Upper lobe of left lung (tissue), 6 donors: ENCODE measurements at regions not wholly inside any gene's neighbourhood (a gene's known extent, or its start where the extent isn't known, plus 50 kb on each side); places are given as distances from the start of the nearest gene placed in this dataset.

Experiments
- ATAC-seq, 2 donors: fragments of 200-7000 bp; cut with Tn5 transposase; one replicate each; pipeline ENCODE4 v1.9.1; 2022; ENCODE audit warnings: mild to moderate bottlenecking in 2 of 2, moderate library complexity in 2 of 2; ENCODE audit not compliant: low FRiP score in 2 of 2
- DNase-seq, 2 donors: peaks; one replicate each; pipeline ENCODE4 v3.0.0-alpha.2; 2019 to 2020
- H3K27ac ChIP-seq, 4 donors: fragments of 200-600 bp; sonication (generic); one replicate each; pipeline ENCODE4 v1.5.1; 2016 to 2019
- H3K27me3 ChIP-seq, 4 donors: fragments of 200-600 bp; sonication (generic); one replicate each; pipeline ENCODE4 v1.5.1; 2017 to 2019
- H3K36me3 ChIP-seq, 4 donors: fragments of 200-600 bp; sonication (generic); one replicate each; pipeline ENCODE4 v1.5.1; 2016 to 2019
- H3K4me1 ChIP-seq, 4 donors: fragments of 200-600 bp; sonication (generic); one replicate each; pipeline ENCODE4 v1.5.1; 2018 to 2019
- H3K4me3 ChIP-seq, 4 donors: fragments of 200-600 bp; sonication (generic); one replicate each; pipeline ENCODE4 v1.5.1; 2017 to 2019; ENCODE audit warnings: mild to moderate bottlenecking in 2 of 4, moderate library complexity in 1 of 4
- H3K9me3 ChIP-seq, 4 donors: fragments of 200-600 bp; sonication (generic); one replicate each; pipeline ENCODE4 v1.5.1; 2018 to 2019
- CTCF ChIP-seq, 6 experiments: fragments of 450-650 bp in 4 of 6; fragments of 200-600 bp in 2 of 6; sonication (generic) in 2 of 6; IDR thresholded peaks; one replicate each; pipeline ENCODE4 v1.5.1; 2016 to 2019; ENCODE audit warnings: antibody characterized with exemption in 6 of 6
- EP300 ChIP-seq, 4 donors: sonication (generic); formaldehyde crosslinking; IDR thresholded peaks; one replicate each; pipeline ENCODE4 v1.5.1; 2017; ENCODE audit warnings: antibody characterized with exemption in 4 of 4, control low read depth in 2 of 4
- POLR2A ChIP-seq, 4 donors: fragments of 450-650 bp; IDR thresholded peaks; one replicate each; pipeline ENCODE4 v1.5.1; 2016 to 2017; ENCODE audit warnings: antibody characterized with exemption in 4 of 4, mild to moderate bottlenecking in 2 of 4
- POLR2AphosphoS5 ChIP-seq, 2 donors: sonication (generic); formaldehyde crosslinking; IDR thresholded peaks; one replicate each; pipeline ENCODE4 v1.5.1; 2017; ENCODE audit warnings: antibody characterized with exemption in 2 of 2
- WGBS, 2 donors: methylation state at CpG; one replicate each; pipeline ENCODE4 v1.1.5; 2017 to 2018; 5-methylcytosine and 5-hydroxymethylcytosine counted together
- donor health status: DM: no; HTN: no; CAD: no; lungs with moderate emphysema.
- donor health status: DM: no; HTN: yes; CAD: no; lungs with severe emphysema.

GRCh38 chr10:124271676-124272075, 147.0 kb downstream of the OAT start:
- no peak for DNase-seq
- no peak for TF ChIP-seq CTCF (IDR thresholded peaks at IDR 0.05)
- no peak for TF ChIP-seq POLR2A (IDR thresholded peaks at IDR 0.05)
- no peak for TF ChIP-seq POLR2AphosphoS5 (IDR thresholded peaks at IDR 0.05)
- no peak for TF ChIP-seq EP300 (IDR thresholded peaks at IDR 0.05)
- ATAC-seq: no peak
- no peak overlapping the region for H3K27ac ChIP-seq
- H3K9me3 ChIP-seq: peaks cover 4 to 21% (median 16%) of the 10 kb centered on the region in 4 donors
- H3K4me3 ChIP-seq: no peak overlapping the region
- H3K36me3 ChIP-seq: no peaks in the 10 kb centered on the region
- H3K27me3 ChIP-seq: no peaks in the 10 kb centered on the region
- H3K4me1 ChIP-seq: no peaks in the 10 kb centered on the region
- 87 to 90% methylated on average over 4 of the region's 4 CpGs for WGBS, 2 donors

- no peak for DNase-seq
- no peak for ATAC-seq
- H3K4me1 ChIP-seq: no peaks in the 10 kb centered on the region
- WGBS, 2 donors: 88 to 92% methylated on average over 5 to 8 of the region's 8 CpGs
- no peaks in the 10 kb centered on the region for H3K36me3 ChIP-seq
- no peak overlapping the region for H3K27ac ChIP-seq
- TF ChIP-seq EP300 (IDR thresholded peaks at IDR 0.05) (no peak), POLR2A (IDR thresholded peaks at IDR 0.05) (no peak), POLR2AphosphoS5 (IDR thresholded peaks at IDR 0.05) (no peak), CTCF (IDR thresholded peaks at IDR 0.05) (no peak)
- H3K4me3 ChIP-seq: no peak overlapping the region
- no peaks in the 10 kb centered on the region for H3K27me3 ChIP-seq
- H3K9me3 ChIP-seq: peaks cover 4 to 21% (median 16%) of the 10 kb centered on the region in 4 donors
These were observed 148.0 kb downstream of the OAT start for GRCh38 chr10:124270530-124271327.

- DNase-seq (no peak), ATAC-seq (no peak)
- no peaks in the 10 kb centered on the region for H3K36me3 ChIP-seq
- TF ChIP-seq EP300 (IDR thresholded peaks at IDR 0.05) (no peak), CTCF (IDR thresholded peaks at IDR 0.05) (no peak), POLR2AphosphoS5 (IDR thresholded peaks at IDR 0.05) (no peak), POLR2A (IDR thresholded peaks at IDR 0.05) (no peak)
- peaks cover 4 to 20% (median 16%) of the 10 kb centered on the region in 4 donors for H3K9me3 ChIP-seq
- no peak overlapping the region for H3K4me3 ChIP-seq
- WGBS, 2 donors: 79 to 81% methylated on average over 4 to 5 of the region's 5 CpGs
- H3K27ac ChIP-seq: no peak overlapping the region
- H3K27me3 ChIP-seq: no peaks in the 10 kb centered on the region
- H3K4me1 ChIP-seq: no peaks in the 10 kb centered on the region
These were observed 149.7 kb downstream of the OAT start for GRCh38 chr10:124268976-124269375.

- TF ChIP-seq CTCF (IDR thresholded peaks at IDR 0.05) (no peak), POLR2A (IDR thresholded peaks at IDR 0.05) (no peak), POLR2AphosphoS5 (IDR thresholded peaks at IDR 0.05) (no peak), EP300 (IDR thresholded peaks at IDR 0.05) (no peak)
- Histone ChIP-seq H3K27ac (no peak overlapping the region), H3K36me3 (no peaks in the 10 kb centered on the region), H3K9me3 (peaks cover 0 to 13% (median 11%) of the 10 kb centered on the region in 4 donors), H3K4me3 (no peak overlapping the region), H3K27me3 (no peaks in the 10 kb centered on the region), H3K4me1 (no peaks in the 10 kb centered on the region)
- no peak for ATAC-seq
- no peak for DNase-seq
- WGBS, 2 donors: 75 to 94% methylated on average over 3 to 6 of the region's 6 CpGs
These were observed 150.7 kb downstream of the OAT start for GRCh38 chr10:124267911-124268549.
